Tibial nerve (tissue), 4 donors: ENCODE measurements at regions not wholly inside any gene's neighbourhood (a gene's known extent, or its start where the extent isn't known, plus 50 kb on each side); places are given as distances from the start of the nearest gene placed in this dataset.
"Not testable (repeated sequence)": the region's sequence is repeated elsewhere in the genome, so short reads cannot be mapped to it uniquely, and the experiment has no call there.

Experiments
- DNase-seq, 2 donors: peaks; one replicate each; pipeline ENCODE4 v3.0.0-alpha.2; 2019; ENCODE audit warnings: low spot score in 2 of 2
- H3K27ac ChIP-seq, 4 donors: fragments of 200-600 bp; sonication (generic) in 3 of 4; one replicate each; pipeline ENCODE4 v1.5.1; 2017 to 2019; ENCODE audit warnings: mild to moderate bottlenecking in 1 of 4
- H3K27me3 ChIP-seq, 2 donors: fragments of 200-600 bp; sonication (generic) in 1 of 2; one replicate each; pipeline versions ENCODE4 v1.5.1 to v1.6.0; 2017 to 2019
- H3K36me3 ChIP-seq, 3 donors: fragments of 200-600 bp; sonication (generic); one replicate each; pipeline ENCODE4 v1.5.1; 2018 to 2019
- H3K4me1 ChIP-seq, 4 donors: fragments of 200-600 bp; sonication (generic) in 3 of 4; one replicate each; pipeline ENCODE4 v1.5.1; 2017 to 2019
- H3K4me3 ChIP-seq, 4 donors: fragments of 200-600 bp; sonication (generic) in 3 of 4; one replicate each; pipeline ENCODE4 v1.5.1; 2017 to 2019; ENCODE audit warnings: mild to moderate bottlenecking in 1 of 4, moderate library complexity in 1 of 4
- H3K9me3 ChIP-seq, 4 donors: fragments of 200-600 bp; sonication (generic) in 3 of 4; one replicate each; pipeline ENCODE4 v1.5.1; 2017 to 2019
- CTCF ChIP-seq, 5 experiments: fragments of 200-600 bp in 3 of 5; fragments of 450-650 bp in 2 of 5; sonication (generic) in 3 of 5; IDR thresholded peaks; one replicate each; pipeline ENCODE4 v1.5.1; 2016 to 2019; ENCODE audit warnings: antibody characterized with exemption in 5 of 5, mild to moderate bottlenecking in 3 of 5, moderate library complexity in 2 of 5
- EP300 ChIP-seq, 2 donors: sonication (generic); formaldehyde crosslinking; IDR thresholded peaks; one replicate each; pipeline ENCODE4 v1.6.1; 2017; ENCODE audit warnings: antibody characterized with exemption in 2 of 2, mild to moderate bottlenecking in 1 of 2
- POLR2A ChIP-seq, 2 donors: fragments of 450-650 bp; IDR thresholded peaks; one replicate each; pipeline ENCODE4 v1.6.1; 2017; ENCODE audit warnings: antibody characterized with exemption in 2 of 2, mild to moderate bottlenecking in 2 of 2, moderate library complexity in 2 of 2
- WGBS, 2 donors: methylation state at CpG; one replicate each; pipeline ENCODE4 v1.1.5; 2018; 5-methylcytosine and 5-hydroxymethylcytosine counted together

- no peak for DNase-seq
- Histone ChIP-seq H3K9me3 (peaks cover 0 to 16% (median 7%) of the 10 kb centered on the region in 4 donors), H3K36me3 (no peaks in the 10 kb centered on the region), H3K4me3 (no peak overlapping the region), H3K27me3 (no peaks in the 10 kb centered on the region), H3K4me1 (no peaks in the 10 kb centered on the region), H3K27ac (no peak overlapping the region)
- WGBS, 2 donors = 27 to 64% methylated on average over 2 of the region's 2 CpGs
- TF ChIP-seq POLR2A (IDR thresholded peaks at IDR 0.05) (no peak), CTCF (IDR thresholded peaks at IDR 0.05) (no peak), EP300 (IDR thresholded peaks at IDR 0.05) (no peak)
Observed at GRCh38 chr6:141946502-141946901, 186.2 kb upstream of the GJE1 start.

- 47 to 74% methylated on average over 1 of the region's 1 CpG for WGBS, 2 donors
- Histone ChIP-seq H3K27ac (no peak overlapping the region), H3K36me3 (no peaks in the 10 kb centered on the region), H3K4me3 (no peak overlapping the region), H3K4me1 (no peaks in the 10 kb centered on the region), H3K27me3 (no peaks in the 10 kb centered on the region), H3K9me3 (peaks cover 0 to 8% (median 3%) of the 10 kb centered on the region in 4 donors)
- no peak for DNase-seq
- TF ChIP-seq POLR2A (IDR thresholded peaks at IDR 0.05) (no peak), EP300 (IDR thresholded peaks at IDR 0.05) (no peak), CTCF (IDR thresholded peaks at IDR 0.05) (no peak)
Observed at GRCh38 chr6:141938664-141939063, 194.1 kb upstream of the GJE1 start.

- no peak overlapping the region for H3K4me3 ChIP-seq
- no peak for TF ChIP-seq EP300 (IDR thresholded peaks at IDR 0.05)
- TF ChIP-seq CTCF (IDR thresholded peaks at IDR 0.05) = no peak
- DNase-seq = no peak
- H3K27me3 ChIP-seq = no peaks in the 10 kb centered on the region
- no peak overlapping the region for H3K27ac ChIP-seq
- H3K36me3 ChIP-seq = no peaks in the 10 kb centered on the region
- no peaks in the 10 kb centered on the region for H3K9me3 ChIP-seq
- WGBS, 2 donors = 65 to 83% methylated on average over 3 of the region's 3 CpGs
- H3K4me1 ChIP-seq = no peaks in the 10 kb centered on the region
Observed at GRCh38 chr6:141932685-141933084, 200.0 kb upstream of the GJE1 start.

GRCh38 chr6:141926200-141926900 is 206.4 kb upstream of the GJE1 start:
- H3K4me1 ChIP-seq, H3K4me3 ChIP-seq, H3K9me3 ChIP-seq, H3K27me3 ChIP-seq, H3K27ac ChIP-seq, H3K36me3 ChIP-seq, DNase-seq: not testable (repeated sequence)
- WGBS, 2 donors = 74 to 76% methylated on average over 5 of the region's 7 CpGs

GRCh38 chr6:141925001-141925400 is 207.7 kb upstream of the GJE1 start:
- H3K36me3 ChIP-seq = no peaks in the 10 kb centered on the region
- no peak overlapping the region for H3K4me3 ChIP-seq
- H3K9me3 ChIP-seq = no peaks in the 10 kb centered on the region
- DNase-seq = no peak
- no peaks in the 10 kb centered on the region for H3K27me3 ChIP-seq
- TF ChIP-seq POLR2A (IDR thresholded peaks at IDR 0.05) = no peak
- no peak for TF ChIP-seq CTCF (IDR thresholded peaks at IDR 0.05)
- TF ChIP-seq EP300 (IDR thresholded peaks at IDR 0.05) = no peak
- no peaks in the 10 kb centered on the region for H3K4me1 ChIP-seq
- H3K27ac ChIP-seq = no peak overlapping the region

- Histone ChIP-seq H3K27me3 (no peaks in the 10 kb centered on the region), H3K4me3 (no peak overlapping the region), H3K4me1 (no peaks in the 10 kb centered on the region), H3K9me3 (no peaks in the 10 kb centered on the region), H3K27ac (no peak overlapping the region), H3K36me3 (no peaks in the 10 kb centered on the region)
- no peak for DNase-seq
- 75 to 78% methylated on average over 2 of the region's 2 CpGs for WGBS, 2 donors
- TF ChIP-seq EP300 (IDR thresholded peaks at IDR 0.05) (no peak), POLR2A (IDR thresholded peaks at IDR 0.05) (no peak), CTCF (IDR thresholded peaks at IDR 0.05) (no peak)
Observed at GRCh38 chr6:141922898-141923297, 209.8 kb upstream of the GJE1 start.

- H3K4me3 ChIP-seq, H3K9me3 ChIP-seq: not testable (repeated sequence)
- 91% methylated on average over 30 of the region's 30 CpGs for WGBS, 2 donors
Observed at GRCh38 chr6:141916682-141917505, 215.8 kb upstream of the GJE1 start.

More at GRCh38 chr6:141916682-141917505, 215.8 kb upstream of the GJE1 start:
- H3K4me1 ChIP-seq, DNase-seq, H3K27ac ChIP-seq, H3K27me3 ChIP-seq, H3K36me3 ChIP-seq: not testable (repeated sequence)
